NB4 (cell line): ENCODE measurements at regions not wholly inside any gene's neighbourhood (a gene's known extent, or its start where the extent isn't known, plus 50 kb on each side); places are given as distances from the start of the nearest gene placed in this dataset.

ENCODE experiments used
- MAX ChIP-seq: IDR thresholded peaks from 2 replicates; pipeline ENCODE4 v1.6.1; 2011; ENCODE audit warnings: low read depth, low read length
- MYC ChIP-seq: IDR thresholded peaks from 2 replicates; pipeline ENCODE4 v1.6.1; 2011; ENCODE audit warnings: low read depth, low read length
- POLR2A ChIP-seq: IDR thresholded peaks from 2 replicates; pipeline ENCODE4 v1.6.1; 2011; ENCODE audit warnings: mild to moderate bottlenecking; ENCODE audit not compliant: insufficient read length; ENCODE audit errors: extremely low read depth
- TF ChIP-seq, protein P1 (sequence below): IDR thresholded peaks from one replicate; pipeline ENCODE4 v1.5.1; 2012; ENCODE audit warnings: low read depth, low read length

- TF ChIP-seq POLR2A (no peak), MYC (no peak), MAX (no peak)
- TF ChIP-seq, protein P1, sequence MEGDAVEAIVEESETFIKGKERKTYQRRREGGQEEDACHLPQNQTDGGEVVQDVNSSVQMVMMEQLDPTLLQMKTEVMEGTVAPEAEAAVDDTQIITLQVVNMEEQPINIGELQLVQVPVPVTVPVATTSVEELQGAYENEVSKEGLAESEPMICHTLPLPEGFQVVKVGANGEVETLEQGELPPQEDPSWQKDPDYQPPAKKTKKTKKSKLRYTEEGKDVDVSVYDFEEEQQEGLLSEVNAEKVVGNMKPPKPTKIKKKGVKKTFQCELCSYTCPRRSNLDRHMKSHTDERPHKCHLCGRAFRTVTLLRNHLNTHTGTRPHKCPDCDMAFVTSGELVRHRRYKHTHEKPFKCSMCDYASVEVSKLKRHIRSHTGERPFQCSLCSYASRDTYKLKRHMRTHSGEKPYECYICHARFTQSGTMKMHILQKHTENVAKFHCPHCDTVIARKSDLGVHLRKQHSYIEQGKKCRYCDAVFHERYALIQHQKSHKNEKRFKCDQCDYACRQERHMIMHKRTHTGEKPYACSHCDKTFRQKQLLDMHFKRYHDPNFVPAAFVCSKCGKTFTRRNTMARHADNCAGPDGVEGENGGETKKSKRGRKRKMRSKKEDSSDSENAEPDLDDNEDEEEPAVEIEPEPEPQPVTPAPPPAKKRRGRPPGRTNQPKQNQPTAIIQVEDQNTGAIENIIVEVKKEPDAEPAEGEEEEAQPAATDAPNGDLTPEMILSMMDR = no peak
These were observed 97.4 kb upstream of the CCND2 start for GRCh38 chr12:4176168-4176567.
